HCT116 (cell line): ENCODE measurements at regions not wholly inside any gene's neighbourhood (a gene's known extent, or its start where the extent isn't known, plus 50 kb on each side); places are given as distances from the start of the nearest gene placed in this dataset.

Source experiments
- ATAC-seq: fragments of 200-7000 bp; cut with Tn5 transposase; 2 replicates; pipeline ENCODE4 v1.9.1; 2020; ENCODE audit warnings: mild to moderate bottlenecking, moderate library complexity
- BruUV-seq: library from RNA; stranded (reverse); fragments of 400-500 nt; replicated peaks from 2 replicates; lab custom pipeline; 2021; lab: Mats Ljungman, UMichigan
- CTCF ChIA-PET: fragments of 300-600 bp; sonication (Branson Sonifier 250); formaldehyde crosslinking; loops from one replicate; lab custom pipeline; 2021; ENCODE audit warnings: antibody characterized with exemption; lab: Charles Lee
- POLR2A ChIA-PET: fragments of 300-600, 350-600 bp; sonication (Branson Sonifier 250); formaldehyde crosslinking; loops from one replicate; lab custom pipeline; 2021; ENCODE audit warnings: antibody characterized with exemption; lab: Charles Lee
- RAD21 ChIA-PET, 2 experiments: fragments of 300-600 bp; sonication (Branson Sonifier 250); formaldehyde crosslinking; loops; one replicate each; lab custom pipeline; 2023; ENCODE audit warnings: low total read pairs in 2 of 2; ENCODE audit not compliant: uncharacterized antibody in 2 of 2, unreplicated experiment in 2 of 2, low non-redundant PET in 1 of 2; lab: Charles Lee
- DNase-seq: peaks from one replicate; pipeline ENCODE4 v3.0.0-alpha.2; 2010; ENCODE audit warnings: low read depth, low spot score
- H2AFZ ChIP-seq: fragments of 200-600 bp; shearing (Covaris generic), sonication (generic); 2 replicates; pipeline ENCODE4 v1.6.1; 2017; ENCODE audit warnings: low read depth, mixed run types, mixed read lengths, antibody characterized with exemption, low read length; ENCODE audit not compliant: poor library complexity, severe bottlenecking
- H3K27ac ChIP-seq: 2 replicates; pipeline ENCODE4 v1.5.1; 2012; ENCODE audit warnings: low read depth, low read length
- H3K27me3 ChIP-seq: fragments of 200-600 bp; sonication (generic); 2 replicates; pipeline ENCODE4 v1.6.1; 2016; ENCODE audit warnings: mixed run types, low read length, mixed read lengths; ENCODE audit not compliant: insufficient read depth
- H3K36me3 ChIP-seq, 2 experiments: fragments of 200-500 bp in 1 of 2; fragments of 200-600 bp in 1 of 2; sonication (Bioruptor generic) in 1 of 2; sonication (generic) in 1 of 2; 2 replicates each; pipeline versions ENCODE4 v1.5.1 to v1.6.1; 2014 to 2016; ENCODE audit warnings: low read length in 2 of 2, inconsistent platforms in 1 of 2, mixed read lengths in 1 of 2, mixed run types in 1 of 2; ENCODE audit not compliant: insufficient read depth in 2 of 2, control insufficient read depth in 1 of 2
- H3K4me1 ChIP-seq, 2 experiments: fragments of 200-600 bp in 1 of 2; sonication (generic) in 1 of 2; 2 replicates each; pipeline versions ENCODE4 v1.5.1 to v1.6.1; 2012 to 2017; ENCODE audit warnings: low read length in 2 of 2, inconsistent platforms in 1 of 2, mild to moderate bottlenecking in 1 of 2, mixed read lengths in 1 of 2, mixed run types in 1 of 2, moderate library complexity in 1 of 2; ENCODE audit not compliant: insufficient read depth in 2 of 2, control insufficient read depth in 1 of 2
- H3K4me2 ChIP-seq: fragments of 200-600 bp; sonication (generic); 2 replicates; pipeline ENCODE4 v1.6.1; 2017; ENCODE audit warnings: mixed run types, low read length, mixed read lengths
- H3K4me3 ChIP-seq, 2 experiments: fragments of 200-600 bp in 1 of 2; sonication (generic) in 1 of 2; replicated peaks in 1 of 2; 2 replicates each; pipeline ENCODE4 v1.5.1; 2011 to 2016; ENCODE audit warnings: low read length in 2 of 2, control low read depth in 1 of 2, low read depth in 1 of 2, mild to moderate bottlenecking in 1 of 2, mixed read lengths in 1 of 2, mixed run types in 1 of 2
- H3K79me2 ChIP-seq: fragments of 200-600 bp; sonication (generic); 2 replicates; pipeline ENCODE4 v1.6.1; 2017; ENCODE audit warnings: mild to moderate bottlenecking, mixed run types, low read length, moderate library complexity, mixed read lengths; ENCODE audit not compliant: insufficient read depth
- H3K9ac ChIP-seq: fragments of 200-600 bp; sonication (generic); 2 replicates; pipeline ENCODE4 v1.6.1; 2016; ENCODE audit warnings: low read length, mixed read lengths
- H3K9me2 ChIP-seq: fragments of 200-600 bp; sonication (generic), shearing (Covaris generic); 2 replicates; pipeline ENCODE4 v1.6.1; 2017; ENCODE audit warnings: mixed run types, mild to moderate bottlenecking, moderate library complexity; ENCODE audit not compliant: insufficient read depth
- H3K9me3 ChIP-seq, 2 experiments: fragments of 200-500 bp in 1 of 2; fragments of 200-600 bp in 1 of 2; sonication (Bioruptor generic) in 1 of 2; sonication (generic) in 1 of 2; 2 replicates each; pipeline ENCODE4 v1.6.1; 2014 to 2017; ENCODE audit warnings: low read length in 2 of 2, mixed read lengths in 2 of 2, inconsistent platforms in 1 of 2, low read depth in 1 of 2, mild to moderate bottlenecking in 1 of 2, mixed run types in 1 of 2, moderate library complexity in 1 of 2; ENCODE audit not compliant: control insufficient read depth in 1 of 2, insufficient read depth in 1 of 2
- H4K20me1 ChIP-seq: fragments of 200-600 bp; sonication (generic), shearing (Covaris generic); 2 replicates; pipeline ENCODE4 v1.6.1; 2017; ENCODE audit warnings: mixed run types, mild to moderate bottlenecking, moderate library complexity; ENCODE audit not compliant: insufficient read depth
- ELF1 ChIP-seq: IDR thresholded peaks from 2 replicates; pipeline ENCODE4 v1.6.1; 2012; ENCODE audit warnings: low read depth, borderline replicate concordance
- EZH2 ChIP-seq: fragments of 200-600 bp; sonication (generic); IDR thresholded peaks from 2 replicates; pipeline ENCODE4 v1.6.1; 2017; ENCODE audit warnings: antibody characterized with exemption, mixed run types
- POLR2AphosphoS5 ChIP-seq: IDR thresholded peaks from 2 replicates; pipeline ENCODE4 v1.6.1; 2011; ENCODE audit warnings: mild to moderate bottlenecking, low read depth, low read length, moderate library complexity
- SRF ChIP-seq: IDR thresholded peaks from 2 replicates; pipeline ENCODE4 v1.6.1; 2012; ENCODE audit warnings: low read depth
- YY1 ChIP-seq: IDR thresholded peaks from 2 replicates; pipeline ENCODE4 v1.6.1; 2011; ENCODE audit warnings: low read length, low read depth, moderate library complexity, mild to moderate bottlenecking; ENCODE audit not compliant: insufficient replicate concordance; ENCODE audit errors: extremely low read depth
- ZNF274 ChIP-seq: fragments of 200-500 bp; sonication (Bioruptor generic); IDR thresholded peaks from 2 replicates; pipeline ENCODE4 v1.6.1; 2014; ENCODE audit warnings: mild to moderate bottlenecking, low read depth, low read length, inconsistent platforms
- intact Hi-C: fragments of 100-400 bp; cut with micrococcal nuclease; formaldehyde crosslinking; loops from 2 replicates; pipeline ENCODE4 v1.10.0; 2022

- no peaks in the 10 kb centered on the region for H3K36me3 ChIP-seq
- no peak for TF ChIP-seq ZNF274
- no peak for TF ChIP-seq YY1
- no peak for TF ChIP-seq POLR2AphosphoS5
- no peak for TF ChIP-seq ELF1
- RAD21 ChIA-PET, result no interaction called here
- no peak overlapping the region for H3K4me3 ChIP-seq
- no peak for DNase-seq
- no peak overlapping the region for H3K27ac ChIP-seq
- intact Hi-C loops, result no loop called here
- H3K4me1 ChIP-seq, result no peaks in the 10 kb centered on the region
- no peak for ATAC-seq
- H4K20me1 ChIP-seq, result no peaks in the 10 kb centered on the region
- POLR2A ChIA-PET, result no interaction called here
- H3K4me2 ChIP-seq, result no peak overlapping the region
- H2AFZ ChIP-seq, result no peak overlapping the region
- H3K9ac ChIP-seq, result no peak overlapping the region
- BruUV-seq, result no TSS peak
- H3K9me2 ChIP-seq, result no peaks in the 10 kb centered on the region
- no peaks in the 10 kb centered on the region for H3K27me3 ChIP-seq
- CTCF ChIA-PET, result no interaction called here
- no peaks in the 10 kb centered on the region for H3K79me2 ChIP-seq
- H3K9me3 ChIP-seq, result peaks cover 4 to 23% of the 10 kb centered on the region in 2 experiments; a peak in 2 of 4 replicates
These were observed 1347.2 kb upstream of the DDX18 start for GRCh38 chr2:116467243-116467642.

GRCh38 chr2:116477229-116477628 lies 1337.3 kb upstream of the DDX18 start:
- Histone ChIP-seq H3K4me3 (no peak overlapping the region), H3K27me3 (no peaks in the 10 kb centered on the region), H4K20me1 (no peaks in the 10 kb centered on the region), H3K9ac (no peak overlapping the region)
- ChIA-PET POLR2A (no interaction called here), RAD21 (no interaction called here), CTCF (no interaction called here)
- DNase-seq, result no peak
- intact Hi-C loops, result no loop called here
- TF ChIP-seq YY1, result no peak
- no peak for TF ChIP-seq SRF
- no peak for TF ChIP-seq EZH2
- TF ChIP-seq, all 23 proteins: peak for 0
- H3K79me2 ChIP-seq, result no peaks in the 10 kb centered on the region
- no peak overlapping the region for H2AFZ ChIP-seq
- no peaks in the 10 kb centered on the region for H3K4me1 ChIP-seq
- no peaks in the 10 kb centered on the region for H3K36me3 ChIP-seq
- H3K9me2 ChIP-seq, result no peaks in the 10 kb centered on the region
- BruUV-seq, result no TSS peak
- no peak for ATAC-seq
- no peak overlapping the region for H3K4me2 ChIP-seq
- H3K27ac ChIP-seq, result no peak overlapping the region
- peaks cover 0 to 14% of the 10 kb centered on the region in 2 experiments; a peak in 1 of 4 replicates for H3K9me3 ChIP-seq
